ENCODE measurements at regions not wholly inside any gene's neighbourhood (a gene's known extent, or its start where the extent isn't known, plus 50 kb on each side); places are given as distances from the start of the nearest gene placed in this dataset.

DNA sequence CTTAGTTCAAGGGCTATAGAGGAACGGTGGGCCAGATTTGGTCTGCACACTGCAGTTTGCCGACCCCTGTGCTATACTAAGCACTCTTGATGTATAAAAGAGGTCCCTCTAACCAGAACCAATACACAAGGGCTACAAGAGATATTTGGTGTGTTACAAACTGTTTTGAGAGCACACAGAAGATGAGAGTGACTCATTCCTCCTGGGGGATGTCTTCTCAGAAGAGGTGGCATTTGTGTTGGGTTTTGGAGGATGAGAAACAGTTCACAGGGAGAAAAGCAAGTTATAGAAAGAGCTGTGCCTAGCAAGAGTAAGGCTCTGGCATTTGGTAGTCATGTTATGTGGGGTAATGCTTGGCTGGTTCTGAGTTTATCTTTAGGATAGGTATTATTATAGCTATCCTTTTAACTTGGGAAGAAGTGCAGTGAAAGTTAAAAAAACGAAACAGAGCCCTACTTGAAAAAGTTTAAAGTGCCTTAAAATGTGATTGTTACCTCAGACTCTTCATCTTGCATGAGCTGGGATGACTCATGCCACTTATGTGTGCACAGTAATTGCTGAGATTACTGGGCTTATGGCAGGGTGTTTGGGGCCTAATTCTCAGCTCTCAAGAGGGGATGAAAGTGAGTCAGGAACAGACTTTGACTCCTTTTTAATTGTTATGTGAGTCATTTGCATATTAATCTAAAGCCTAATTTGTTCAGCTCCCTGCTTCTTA, 160.4 kb downstream of the KIF20B start:
- TF ChIP-seq CTCF (IDR thresholded peaks at IDR 0.05; ENCODE audit: low read length) (no peak), EZH2 (optimal IDR thresholded peaks at IDR 0.05; ENCODE audit: low read depth, low read length) (no peak), EZH2phosphoT487 (IDR thresholded peaks at IDR 0.05; ENCODE audit: low read length) (no peak)

Measured in MM.1S (cell line).